Small intestine (tissue), 7 donors: ENCODE measurements at regions not wholly inside any gene's neighbourhood (a gene's known extent, or its start where the extent isn't known, plus 50 kb on each side); places are given as distances from the start of the nearest gene placed in this dataset.

Experiments
- DNase-seq, 2 donors: peaks; one replicate each; pipeline versions ENCODE4 v3.0.0 to v3.0.0-alpha.2; 2013
- FAIRE-seq: peaks from 2 replicates; lab custom pipeline; 2012; peaks lifted over from hg19 to GRCh38; lab: Jason Lieb, UNC
- H3K27ac ChIP-seq, 3 donors: one replicate each; pipeline ENCODE4 v1.5.1; 2013; ENCODE audit warnings: low read length in 2 of 3, mild to moderate bottlenecking in 2 of 3, control low read depth in 1 of 3, inconsistent platforms in 1 of 3, low read depth in 1 of 3, moderate library complexity in 1 of 3
- H3K27me3 ChIP-seq, 3 donors: one replicate each; pipeline ENCODE4 v1.6.1; 2013; ENCODE audit warnings: low read length in 3 of 3, inconsistent platforms in 1 of 3; ENCODE audit not compliant: control insufficient read depth in 3 of 3, insufficient read depth in 3 of 3
- H3K36me3 ChIP-seq, 3 donors: one replicate each; pipeline ENCODE4 v1.6.1; 2013; ENCODE audit warnings: low read length in 3 of 3, inconsistent platforms in 1 of 3, low read depth in 1 of 3, mild to moderate bottlenecking in 1 of 3, moderate library complexity in 1 of 3; ENCODE audit not compliant: control insufficient read depth in 3 of 3, insufficient read depth in 2 of 3
- H3K4me1 ChIP-seq, 3 donors: one replicate each; pipeline ENCODE4 v1.6.1; 2013; ENCODE audit warnings: low read length in 2 of 3, inconsistent platforms in 1 of 3, low read depth in 1 of 3, mild to moderate bottlenecking in 1 of 3, moderate library complexity in 1 of 3; ENCODE audit not compliant: control insufficient read depth in 3 of 3, insufficient read depth in 2 of 3
- H3K4me3 ChIP-seq, 3 donors: one replicate each; pipeline ENCODE4 v1.5.1; 2013; ENCODE audit warnings: low read length in 3 of 3, control low read depth in 1 of 3, inconsistent platforms in 1 of 3, low read depth in 1 of 3, mild to moderate bottlenecking in 1 of 3, moderate library complexity in 1 of 3
- H3K9me3 ChIP-seq, 2 donors: one replicate each; pipeline ENCODE4 v1.6.1; 2013; ENCODE audit warnings: low read depth in 1 of 2, low read length in 1 of 2; ENCODE audit not compliant: control insufficient read depth in 2 of 2, insufficient read depth in 1 of 2
- WGBS, 3 donors: extraction: QIAGEN DNeasy Blood & Tissue Kit; methylation state at CpG; one replicate each; pipeline ENCODE4 v1.1.7; 2013; 5-methylcytosine and 5-hydroxymethylcytosine counted together
- donor health status: healthy with polysubstance abuse.
- donor health status: control.
- donor health status: control.
- donor health status: Bipolar disorder and iron deficiency.
- donor health status: healthy.

GRCh38 chr20:10985536-10985935 is 311.7 kb upstream of the JAG1 start:
- 0 to 39% (median 31%) methylated on average over 1 of the region's 1 CpG for WGBS, 3 donors
- Histone ChIP-seq H3K4me3 (no peak overlapping the region), H3K27ac (no peak overlapping the region)

GRCh38 chr20:10986586-10986985 is 312.8 kb upstream of the JAG1 start:
- H3K4me3 ChIP-seq = no peak overlapping the region
- H3K9me3 ChIP-seq = peaks cover 0 to 2% of the 10 kb centered on the region in 2 donors
- 87 to 93% (median 87%) methylated on average over 5 of the region's 5 CpGs for WGBS, 3 donors
- peaks cover 0 to 7% (median 0%) of the 10 kb centered on the region in 3 donors for H3K4me1 ChIP-seq
- no peaks in the 10 kb centered on the region for H3K36me3 ChIP-seq
- no peak for DNase-seq
- no peaks in the 10 kb centered on the region for H3K27me3 ChIP-seq
- FAIRE-seq = no peak
- H3K27ac ChIP-seq = no peak overlapping the region

More at GRCh38 chr20:10985536-10985935, 311.7 kb upstream of the JAG1 start:
- Histone ChIP-seq H3K36me3 (no peaks in the 10 kb centered on the region), H3K27me3 (no peaks in the 10 kb centered on the region), H3K9me3 (peaks cover 0 to 2% of the 10 kb centered on the region in 2 donors), H3K4me1 (peaks cover 0 to 7% (median 0%) of the 10 kb centered on the region in 3 donors)
- DNase-seq (no peak), FAIRE-seq (no peak)

GRCh38 chr20:10987651-10988383 is 314.0 kb upstream of the JAG1 start:
- Histone ChIP-seq H3K9me3 (peaks cover 0 to 2% of the 10 kb centered on the region in 2 donors), H3K4me3 (no peak overlapping the region), H3K27me3 (no peaks in the 10 kb centered on the region), H3K36me3 (no peaks in the 10 kb centered on the region), H3K4me1 (peaks cover 0 to 7% (median 2%) of the 10 kb centered on the region in 3 donors), H3K27ac (no peak overlapping the region)
- 65 to 75% (median 67%) methylated on average over 5 of the region's 5 CpGs for WGBS, 3 donors
- no peak for FAIRE-seq
- DNase-seq = no peak

- Histone ChIP-seq H3K27ac (no peak overlapping the region), H3K27me3 (no peaks in the 10 kb centered on the region), H3K36me3 (no peaks in the 10 kb centered on the region), H3K4me3 (no peak overlapping the region), H3K9me3 (peaks cover 0 to 2% of the 10 kb centered on the region in 2 donors), H3K4me1 (peaks cover 0 to 6% (median 2%) of the 10 kb centered on the region in 3 donors)
- FAIRE-seq = no peak
- WGBS, 3 donors = 83 to 94% (median 88%) methylated on average over 3 of the region's 3 CpGs
- DNase-seq = no peak
Measured at GRCh38 chr20:10990625-10991382, 317.0 kb upstream of the JAG1 start.

GRCh38 chr20:10992731-10993130 is 318.9 kb upstream of the JAG1 start:
- FAIRE-seq = no peak
- no peaks in the 10 kb centered on the region for H3K9me3 ChIP-seq
- H3K4me3 ChIP-seq = no peak overlapping the region
- no peaks in the 10 kb centered on the region for H3K36me3 ChIP-seq
- 69 to 88% (median 80%) methylated on average over 6 of the region's 6 CpGs for WGBS, 3 donors
- H3K27me3 ChIP-seq = no peaks in the 10 kb centered on the region
- DNase-seq = no peak
- peaks cover 0 to 6% (median 2%) of the 10 kb centered on the region in 3 donors for H3K4me1 ChIP-seq
- H3K27ac ChIP-seq = no peak overlapping the region

- Histone ChIP-seq H3K9me3 (no peaks in the 10 kb centered on the region), H3K27me3 (no peaks in the 10 kb centered on the region), H3K27ac (no peak overlapping the region), H3K4me1 (peaks cover 0 to 6% (median 2%) of the 10 kb centered on the region in 3 donors), H3K4me3 (no peak overlapping the region), H3K36me3 (no peaks in the 10 kb centered on the region)
- no peak for DNase-seq
- WGBS, 3 donors = 92 to 95% (median 94%) methylated on average over 2 of the region's 2 CpGs
- FAIRE-seq = no peak
Measured at GRCh38 chr20:10994991-10995700, 321.3 kb upstream of the JAG1 start.

- no peaks in the 10 kb centered on the region for H3K9me3 ChIP-seq
- 81 to 88% (median 87%) methylated on average over 4 of the region's 4 CpGs for WGBS, 3 donors
- H3K27me3 ChIP-seq = no peaks in the 10 kb centered on the region
- H3K27ac ChIP-seq = no peak overlapping the region
- DNase-seq (no peak), FAIRE-seq (no peak)
- H3K4me3 ChIP-seq = no peak overlapping the region
- no peaks in the 10 kb centered on the region for H3K36me3 ChIP-seq
- peaks cover 0 to 6% (median 0%) of the 10 kb centered on the region in 3 donors for H3K4me1 ChIP-seq
Measured at GRCh38 chr20:10998476-10998875, 324.7 kb upstream of the JAG1 start.

- no peak for FAIRE-seq
- 50 to 77% (median 74%) methylated on average over 1 of the region's 1 CpG for WGBS, 3 donors
Measured at GRCh38 chr20:11000416-11000815, 326.6 kb upstream of the JAG1 start.

More at GRCh38 chr20:11000416-11000815, 326.6 kb upstream of the JAG1 start:
- Histone ChIP-seq H3K36me3 (no peaks in the 10 kb centered on the region), H3K27ac (no peak overlapping the region), H3K9me3 (no peaks in the 10 kb centered on the region), H3K4me3 (no peak overlapping the region), H3K27me3 (no peaks in the 10 kb centered on the region), H3K4me1 (no peaks in the 10 kb centered on the region)
- DNase-seq = no peak
